Natural killer cell treated with Interleukin-12 subunit alpha and Interleukin-12 subunit beta and Interleukin-15 and Interleukin-18, amount 100 ng/mL, for 72 hours (primary cell): ENCODE measurements at regions not wholly inside any gene's neighbourhood (a gene's known extent, or its start where the extent isn't known, plus 50 kb on each side); places are given as distances from the start of the nearest gene placed in this dataset.

Experiments
- ATAC-seq, 2 donors: fragments of 150-1000 bp; cut with Tn5 transposase in 1 of 2; sonication (Bioruptor Pico), chemical (Tn5 transposase) in 1 of 2; 2 replicates each; pipeline ENCODE4 v1.10.0; 2021
- DNase-seq: peaks from one replicate; pipeline ENCODE4 v3.0.0; 2022; ENCODE audit warnings: low spot score
- H3K27ac Mint-ChIP-seq, 2 donors: 1 replicate in 1 of 2; 2 replicates in 1 of 2; pipeline ENCODE4 v1.8.0; 2022; ENCODE audit warnings: mixed read lengths in 2 of 2, mild to moderate bottlenecking in 1 of 2, moderate library complexity in 1 of 2
- H3K27me3 Mint-ChIP-seq, 2 donors: 1 replicate in 1 of 2; 2 replicates in 1 of 2; pipeline ENCODE4 v1.8.0; 2022; ENCODE audit warnings: mixed read lengths in 2 of 2
- H3K36me3 Mint-ChIP-seq: one replicate; pipeline ENCODE4 v1.8.0; 2022; ENCODE audit warnings: mixed read lengths
- H3K4me1 Mint-ChIP-seq, 2 donors: 1 replicate in 1 of 2; 2 replicates in 1 of 2; pipeline ENCODE4 v1.8.0; 2022; ENCODE audit warnings: low read depth in 2 of 2, mixed read lengths in 2 of 2, mild to moderate bottlenecking in 1 of 2
- H3K4me3 Mint-ChIP-seq: one replicate; pipeline ENCODE4 v1.8.0; 2022; ENCODE audit warnings: mixed read lengths
- H3K9me3 Mint-ChIP-seq: 2 replicates; pipeline ENCODE4 v1.8.0; 2022; ENCODE audit warnings: mixed read lengths

DNA sequence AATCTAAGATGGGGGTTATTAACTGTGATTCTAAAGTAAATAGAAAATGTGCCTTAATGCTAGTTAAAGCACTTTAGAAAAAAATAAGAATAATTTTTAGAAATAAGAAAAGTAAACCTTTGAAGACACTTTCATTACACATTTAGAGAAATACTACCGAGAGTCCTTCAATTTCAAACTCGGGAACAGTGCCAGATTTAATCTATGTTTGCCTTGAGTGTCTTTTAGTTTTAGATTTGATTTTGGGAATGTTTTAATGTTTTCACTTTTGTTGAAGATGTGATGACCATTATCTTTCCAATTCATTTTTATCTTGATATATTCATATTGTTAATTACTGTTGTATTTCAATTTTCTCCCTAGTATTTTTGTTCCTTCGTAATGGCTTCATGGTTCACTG lies 592.7 kb upstream of the MGMT start:
- Mint-ChIP-seq H3K36me3 (no peaks in the 10 kb centered on the region), H3K4me3 (no peak overlapping the region), H3K27me3 (peaks cover 13 to 28% of the 10 kb centered on the region in 2 donors), H3K27ac (no peak overlapping the region), H3K9me3 (no peaks in the 10 kb centered on the region), H3K4me1 (no peaks in the 10 kb centered on the region)
- ATAC-seq: no peak
- no peak for DNase-seq

DNA sequence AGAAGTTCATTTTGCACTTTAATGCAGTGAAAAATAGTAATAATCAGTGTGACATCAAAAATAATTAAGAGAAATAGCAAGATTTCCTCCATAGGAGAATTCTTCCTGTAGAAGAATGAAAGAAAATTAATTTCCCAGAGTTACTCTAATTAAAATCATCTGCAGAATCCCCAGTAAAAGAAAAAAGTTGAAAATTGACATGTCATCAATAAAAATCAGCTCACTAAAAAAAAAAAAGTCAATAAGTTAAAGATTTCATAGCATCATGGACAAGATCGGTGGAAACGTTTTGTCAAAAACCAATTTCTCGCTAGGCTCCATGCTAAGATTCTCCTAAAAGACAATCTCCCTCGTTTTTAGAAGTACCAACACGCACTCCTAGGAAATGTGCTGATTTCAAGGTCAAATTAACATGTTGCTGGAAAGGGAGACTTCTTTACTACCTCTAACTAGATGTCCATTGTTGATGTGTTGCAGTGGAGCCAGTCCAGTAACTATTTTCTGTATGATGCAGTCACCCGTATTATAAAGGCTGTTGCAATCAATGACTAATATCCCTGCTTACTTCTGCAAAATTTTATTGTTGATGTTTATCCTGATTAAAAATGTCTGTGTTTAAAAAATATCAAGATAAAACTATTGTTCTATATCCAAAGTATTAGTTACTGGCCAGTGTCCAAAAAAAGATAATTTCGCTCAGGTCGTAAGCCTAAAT lies 591.9 kb upstream of the MGMT start:
- H3K4me1 Mint-ChIP-seq: no peaks in the 10 kb centered on the region

DNA sequence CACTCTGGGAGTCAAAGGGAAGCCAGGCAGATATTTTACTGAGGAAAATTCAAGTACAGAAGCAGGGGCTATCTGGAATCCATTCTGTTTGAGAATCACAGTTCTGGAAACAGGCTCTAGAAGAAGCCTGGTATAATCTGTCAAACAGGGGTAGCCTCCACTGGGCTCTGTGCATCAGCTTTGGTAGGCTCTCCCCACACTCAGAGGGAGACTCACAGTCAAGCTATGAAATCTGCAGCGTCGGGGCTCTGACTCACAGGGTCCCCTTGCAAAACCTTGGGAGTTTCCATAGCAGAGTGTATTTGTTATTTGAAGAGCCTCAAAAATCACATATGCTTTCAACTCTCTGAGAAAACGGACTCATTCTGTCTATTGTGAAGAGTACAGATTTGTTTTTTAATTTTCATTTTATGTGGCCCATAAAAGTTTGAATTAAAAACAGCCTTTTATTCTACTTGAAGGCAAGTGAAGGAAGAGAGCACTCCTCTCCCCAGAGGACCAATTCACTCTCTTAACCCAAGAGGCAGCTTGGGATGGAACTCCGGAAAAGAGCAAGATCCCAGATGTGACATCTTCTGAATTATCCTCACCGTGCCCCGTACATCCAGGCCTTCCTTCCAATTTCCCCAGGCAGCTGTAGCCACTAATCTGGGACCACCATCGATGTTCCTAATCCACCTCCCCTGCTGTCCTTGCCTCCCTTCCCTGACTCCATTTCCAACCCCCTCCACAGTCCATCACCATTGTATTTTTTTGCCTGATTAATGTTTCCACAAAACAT lies 590.9 kb upstream of the MGMT start:
- no peak overlapping the region for H3K27ac Mint-ChIP-seq
- DNase-seq (no peak), ATAC-seq (no peak)
- H3K4me3 Mint-ChIP-seq: no peak overlapping the region
- H3K36me3 Mint-ChIP-seq: no peaks in the 10 kb centered on the region
- H3K27me3 Mint-ChIP-seq: peaks cover 16 to 25% of the 10 kb centered on the region in 2 donors
- no peaks in the 10 kb centered on the region for H3K4me1 Mint-ChIP-seq
- no peaks in the 10 kb centered on the region for H3K9me3 Mint-ChIP-seq

More for the DNA sequence above, 591.9 kb upstream of the MGMT start:
- H3K36me3 Mint-ChIP-seq: no peaks in the 10 kb centered on the region
- H3K27me3 Mint-ChIP-seq: peaks cover 13 to 28% of the 10 kb centered on the region in 2 donors
- no peak overlapping the region for H3K27ac Mint-ChIP-seq
- H3K4me3 Mint-ChIP-seq: no peak overlapping the region
- no peak for DNase-seq
- no peaks in the 10 kb centered on the region for H3K9me3 Mint-ChIP-seq
- ATAC-seq: no peak

DNA sequence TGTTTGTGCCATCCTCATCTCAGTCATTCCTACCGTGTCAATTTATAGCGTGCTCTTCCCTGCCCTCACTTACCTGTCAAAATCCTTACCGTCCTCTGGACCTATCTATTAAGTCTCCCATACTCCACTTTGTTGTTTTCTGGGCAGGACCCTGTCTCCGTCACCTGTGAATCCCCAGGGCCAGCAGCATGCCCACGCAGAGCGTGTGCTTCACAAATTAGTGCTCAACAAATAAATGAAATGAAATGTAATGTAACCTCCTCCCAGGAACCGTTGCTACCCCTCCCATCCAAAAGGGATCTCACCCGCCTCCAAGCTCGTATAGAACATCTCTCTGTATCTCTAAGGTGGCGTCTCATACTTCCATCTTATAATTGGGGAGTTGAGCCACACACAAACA lies 589.9 kb upstream of the MGMT start:
- H3K4me1 Mint-ChIP-seq: no peaks in the 10 kb centered on the region
- peaks cover 15 to 20% of the 10 kb centered on the region in 2 donors for H3K27me3 Mint-ChIP-seq
- no peak for DNase-seq
- H3K36me3 Mint-ChIP-seq: no peaks in the 10 kb centered on the region
- no peak overlapping the region for H3K27ac Mint-ChIP-seq
- H3K9me3 Mint-ChIP-seq: no peaks in the 10 kb centered on the region
- no peak for ATAC-seq
- no peak overlapping the region for H3K4me3 Mint-ChIP-seq

DNA sequence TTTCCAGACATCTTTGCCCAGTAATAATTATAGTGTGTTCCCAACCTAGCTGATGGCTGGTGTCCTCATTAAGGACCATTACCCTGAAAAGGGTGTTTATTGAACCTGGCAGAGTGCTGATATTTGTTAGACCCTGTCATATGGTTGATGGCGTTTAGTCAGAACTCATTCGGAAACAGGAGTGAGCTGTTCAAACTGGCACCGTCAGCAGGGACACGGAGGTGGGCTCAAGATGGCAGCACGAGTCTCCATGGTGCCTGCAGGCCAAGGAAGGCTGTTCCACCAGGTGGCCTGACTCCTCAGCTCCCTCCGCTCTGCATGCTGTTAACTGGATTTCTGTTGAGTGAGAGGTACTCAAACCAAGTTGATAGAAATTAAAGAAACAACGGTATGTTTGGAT lies 589.1 kb upstream of the MGMT start:
- DNase-seq (no peak), ATAC-seq (no peak)
- Mint-ChIP-seq H3K4me3 (no peak overlapping the region), H3K36me3 (no peaks in the 10 kb centered on the region), H3K27me3 (peaks cover 15 to 20% of the 10 kb centered on the region in 2 donors), H3K27ac (no peak overlapping the region), H3K4me1 (no peaks in the 10 kb centered on the region), H3K9me3 (no peaks in the 10 kb centered on the region)

DNA sequence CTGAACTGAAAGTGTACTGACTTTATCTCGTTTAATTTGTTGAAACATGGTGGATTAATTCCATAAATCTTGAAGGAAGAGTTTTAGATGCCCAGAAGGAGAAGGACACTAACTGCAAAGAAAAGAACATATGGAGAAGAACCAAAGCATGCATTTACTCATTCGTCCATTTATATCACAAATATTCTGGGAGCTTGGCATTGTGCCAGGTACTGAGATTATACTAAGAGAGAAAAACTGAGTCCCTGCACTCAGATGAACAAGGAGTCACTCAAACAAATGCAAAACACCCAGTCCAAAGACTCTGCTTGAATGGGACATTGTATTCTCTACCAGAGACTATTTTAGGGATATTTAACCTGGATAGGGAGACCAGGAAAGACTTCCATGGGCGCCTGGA lies 588.0 kb upstream of the MGMT start:
- H3K9me3 Mint-ChIP-seq: no peaks in the 10 kb centered on the region
- H3K4me3 Mint-ChIP-seq: no peak overlapping the region
- H3K27ac Mint-ChIP-seq: no peak overlapping the region
- H3K36me3 Mint-ChIP-seq: no peaks in the 10 kb centered on the region
- ATAC-seq (no peak), DNase-seq (no peak)
- H3K27me3 Mint-ChIP-seq: peaks cover 15 to 20% of the 10 kb centered on the region in 2 donors
- no peaks in the 10 kb centered on the region for H3K4me1 Mint-ChIP-seq

DNA sequence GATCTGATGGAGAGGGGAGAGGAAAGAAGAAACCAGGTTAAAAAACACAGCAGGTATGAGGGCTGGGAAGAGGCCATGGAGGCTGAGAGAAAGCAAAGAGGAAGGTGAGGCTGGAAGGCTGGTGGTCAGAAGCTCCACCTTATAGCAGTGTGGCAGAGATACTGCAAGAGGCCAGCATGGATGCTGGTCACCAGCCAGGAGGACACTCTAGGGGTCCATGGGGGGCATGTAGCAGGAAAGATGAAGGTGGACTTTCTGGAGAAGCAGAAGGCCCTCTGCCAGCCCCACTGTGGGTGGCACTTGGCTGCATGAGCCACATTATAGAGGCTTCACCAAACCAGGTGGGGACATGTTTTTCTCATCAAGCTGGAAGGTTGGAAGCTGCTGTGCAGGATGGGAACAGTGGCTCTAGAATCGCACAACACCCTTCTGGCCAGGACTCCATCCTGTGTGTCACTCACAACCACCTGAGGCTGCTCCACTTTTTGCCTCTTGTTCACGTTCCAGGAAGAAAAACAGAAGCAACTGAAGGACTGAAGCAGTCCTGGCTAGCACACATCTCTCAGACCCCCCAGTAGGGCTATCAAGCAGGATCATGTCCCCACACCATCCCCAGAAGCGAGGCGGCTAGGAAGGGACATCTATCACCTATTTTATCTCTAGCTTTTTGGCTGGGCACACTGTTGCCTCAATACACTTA lies 587.5 kb upstream of the MGMT start:
- H3K4me1 Mint-ChIP-seq: no peaks in the 10 kb centered on the region
- no peak overlapping the region for H3K27ac Mint-ChIP-seq
- DNase-seq (no peak), ATAC-seq (no peak)
- H3K9me3 Mint-ChIP-seq: no peaks in the 10 kb centered on the region
- no peak overlapping the region for H3K4me3 Mint-ChIP-seq
- no peaks in the 10 kb centered on the region for H3K36me3 Mint-ChIP-seq
- peaks cover 15 to 20% of the 10 kb centered on the region in 2 donors for H3K27me3 Mint-ChIP-seq

DNA sequence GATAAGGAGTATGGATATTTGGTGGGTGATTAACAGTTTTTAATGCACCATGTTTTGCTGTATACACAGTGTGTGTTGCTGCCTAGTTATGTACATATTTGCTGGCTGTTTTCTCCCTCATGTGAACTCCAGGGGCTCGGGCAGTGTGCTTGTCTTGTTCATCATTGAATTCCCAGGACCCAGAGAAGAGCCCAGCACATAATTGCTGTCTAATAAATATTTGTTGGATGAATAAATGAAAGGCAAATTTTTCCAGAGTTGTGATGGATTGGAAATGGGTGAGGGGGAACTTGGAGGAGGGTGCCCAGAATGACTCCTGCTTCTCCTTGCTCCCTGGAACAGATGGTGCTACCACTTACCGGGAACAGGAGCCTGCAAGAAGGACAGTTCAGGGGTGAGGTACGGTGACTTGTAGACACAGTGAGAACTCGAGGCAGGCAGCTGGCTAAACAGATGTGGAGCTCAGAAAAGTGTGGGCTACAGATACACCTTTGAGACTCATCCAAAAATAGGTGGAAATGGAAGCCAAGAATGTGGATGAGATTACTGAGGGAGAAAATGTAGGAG lies 586.8 kb upstream of the MGMT start:
- no peak overlapping the region for H3K4me3 Mint-ChIP-seq
- H3K27ac Mint-ChIP-seq: no peak overlapping the region
- DNase-seq (no peak), ATAC-seq (no peak)
- no peaks in the 10 kb centered on the region for H3K9me3 Mint-ChIP-seq
- H3K27me3 Mint-ChIP-seq: peaks cover 14 to 15% of the 10 kb centered on the region in 2 donors
- no peaks in the 10 kb centered on the region for H3K4me1 Mint-ChIP-seq
- no peaks in the 10 kb centered on the region for H3K36me3 Mint-ChIP-seq

DNA sequence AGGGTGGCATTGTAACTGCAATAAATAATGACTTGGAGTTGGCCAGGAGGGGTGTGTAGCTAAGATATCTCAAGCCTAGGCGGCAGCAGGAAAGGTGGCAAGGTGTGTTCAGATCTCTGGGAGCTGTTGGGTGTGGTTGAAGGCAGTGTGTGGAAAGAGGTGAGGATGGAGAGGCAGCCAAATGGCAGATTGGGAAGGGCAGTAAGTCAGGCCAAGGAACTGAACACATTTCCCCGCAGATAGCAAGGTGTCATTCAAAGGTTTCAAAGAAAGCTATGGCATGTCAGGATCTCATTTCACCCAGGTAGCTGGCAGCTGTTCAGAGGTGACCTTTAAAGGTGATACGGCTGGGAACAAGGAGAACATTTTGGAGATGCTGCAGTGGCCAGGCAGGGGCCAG lies 586.0 kb upstream of the MGMT start:
- H3K27ac Mint-ChIP-seq: no peak overlapping the region
- no peak overlapping the region for H3K4me3 Mint-ChIP-seq
- peaks cover 11 to 15% of the 10 kb centered on the region in 2 donors for H3K27me3 Mint-ChIP-seq
- ATAC-seq (no peak), DNase-seq (no peak)
- H3K36me3 Mint-ChIP-seq: no peaks in the 10 kb centered on the region
- no peaks in the 10 kb centered on the region for H3K4me1 Mint-ChIP-seq
- no peaks in the 10 kb centered on the region for H3K9me3 Mint-ChIP-seq

DNA sequence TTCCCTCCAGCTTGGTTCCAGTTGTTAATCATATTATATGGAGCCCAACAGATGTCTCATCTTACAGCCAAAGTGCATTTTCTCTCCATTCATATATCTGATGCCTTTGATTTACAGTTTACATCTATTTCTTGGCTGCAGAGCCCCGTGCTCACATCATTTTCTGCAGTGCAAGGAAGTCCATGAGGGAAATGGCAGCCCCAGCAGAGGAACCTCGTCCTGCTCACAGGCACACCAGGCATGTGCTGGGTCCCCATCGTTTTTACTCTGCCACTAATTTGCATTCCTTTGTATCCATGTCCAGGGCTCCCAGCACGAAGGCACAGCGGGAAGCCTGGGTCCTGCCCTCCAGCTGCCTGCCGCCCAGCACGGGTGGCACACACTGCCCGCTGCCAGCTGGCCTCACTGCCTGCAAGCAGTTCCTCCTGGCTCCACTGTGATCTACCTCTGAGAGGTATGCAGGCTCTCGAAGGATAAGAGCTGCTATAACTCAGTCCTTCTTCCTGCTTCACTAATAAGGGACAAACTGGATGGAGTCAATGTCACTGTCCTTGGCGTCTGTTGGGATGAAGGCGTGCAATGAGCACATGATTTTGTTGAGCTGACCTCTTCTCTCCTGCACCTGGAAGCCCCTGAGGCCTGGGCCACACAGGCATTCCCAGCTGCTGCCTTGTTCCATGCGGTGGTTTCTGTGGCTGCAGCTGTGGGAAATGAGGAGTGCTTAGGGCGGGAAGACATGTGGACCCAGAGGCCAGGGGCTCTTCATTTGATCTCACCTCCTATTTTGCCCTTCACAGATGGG lies 583.6 kb upstream of the MGMT start:
- Mint-ChIP-seq H3K27me3 (peaks cover 5 to 8% of the 10 kb centered on the region in 2 donors), H3K27ac (no peak overlapping the region), H3K9me3 (no peaks in the 10 kb centered on the region), H3K4me3 (no peak overlapping the region), H3K4me1 (no peaks in the 10 kb centered on the region), H3K36me3 (no peaks in the 10 kb centered on the region)
- ATAC-seq (no peak), DNase-seq (no peak)

DNA sequence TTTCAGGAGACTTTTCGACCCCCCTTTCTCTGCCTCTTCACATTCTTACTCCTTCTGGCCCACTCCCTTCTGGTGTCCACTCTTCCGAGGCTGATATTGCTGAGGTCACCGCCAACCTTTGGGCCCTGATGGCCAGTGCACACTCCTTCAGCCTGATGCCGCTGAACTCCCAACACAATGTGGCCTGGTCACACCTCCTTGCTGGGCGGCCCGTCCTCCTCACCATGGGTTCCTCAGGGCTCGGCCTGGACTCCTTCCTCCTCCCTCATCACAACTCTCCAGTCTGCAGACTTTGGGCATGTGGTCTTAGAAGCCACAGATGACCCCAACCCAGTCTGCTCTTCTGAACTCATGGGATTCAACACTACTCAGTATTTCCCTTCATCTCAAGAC lies 583.0 kb upstream of the MGMT start:
- Mint-ChIP-seq H3K4me3 (no peak overlapping the region), H3K4me1 (no peaks in the 10 kb centered on the region), H3K27ac (no peak overlapping the region), H3K9me3 (no peaks in the 10 kb centered on the region), H3K36me3 (no peaks in the 10 kb centered on the region), H3K27me3 (peaks cover 8 to 9% of the 10 kb centered on the region in 2 donors)
- no peak for DNase-seq
- ATAC-seq: no peak

DNA sequence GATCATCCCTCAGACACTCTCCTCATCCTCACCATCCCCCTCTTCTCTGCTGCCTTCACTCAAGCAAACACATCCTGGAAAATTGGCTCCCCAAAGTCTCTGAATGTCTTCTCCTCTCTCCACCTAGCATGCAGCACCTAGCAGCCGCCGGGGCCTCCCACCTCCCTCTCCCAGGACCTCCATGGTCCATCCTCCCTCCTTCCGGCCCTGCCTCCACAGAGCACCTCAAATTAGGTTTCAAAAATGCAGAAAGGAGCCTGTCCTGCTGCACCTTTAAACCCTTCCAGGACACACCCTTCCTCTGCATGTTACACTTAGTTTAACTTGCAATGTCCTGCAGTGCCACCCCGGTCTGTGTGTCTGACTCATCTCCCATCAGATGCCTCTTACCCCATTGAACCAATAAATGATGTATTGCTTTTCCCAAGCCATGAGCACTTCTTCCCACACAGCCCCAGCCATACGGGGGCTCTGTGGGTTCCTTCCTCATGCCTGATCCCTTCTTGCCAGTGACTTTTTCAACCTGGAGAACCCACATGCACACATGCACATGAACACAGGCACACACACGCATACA lies 582.5 kb upstream of the MGMT start:
- no peaks in the 10 kb centered on the region for H3K4me1 Mint-ChIP-seq
- no peaks in the 10 kb centered on the region for H3K36me3 Mint-ChIP-seq
- no peak overlapping the region for H3K27ac Mint-ChIP-seq
- no peaks in the 10 kb centered on the region for H3K9me3 Mint-ChIP-seq
- H3K4me3 Mint-ChIP-seq: no peak overlapping the region
- H3K27me3 Mint-ChIP-seq: peaks cover 8 to 9% of the 10 kb centered on the region in 2 donors
- ATAC-seq (no peak), DNase-seq (no peak)
